Nephron (organoid): ENCODE measurements at regions not wholly inside any gene's neighbourhood (a gene's known extent, or its start where the extent isn't known, plus 50 kb on each side); places are given as distances from the start of the nearest gene placed in this dataset.

Experiments used
- H3K27ac Mint-ChIP-seq, 3 experiments: 2 replicates each; pipeline ENCODE4 v1.8.0; 2020; ENCODE audit warnings: mixed read lengths in 3 of 3, mild to moderate bottlenecking in 2 of 3, moderate library complexity in 1 of 3
- H3K27me3 Mint-ChIP-seq: 2 replicates; pipeline ENCODE4 v1.8.0; 2021; ENCODE audit warnings: low read depth, mild to moderate bottlenecking, moderate library complexity, mixed read lengths
- H3K36me3 Mint-ChIP-seq: 2 replicates; pipeline ENCODE4 v1.8.0; 2020; ENCODE audit warnings: low read depth, mixed read lengths
- H3K4me1 Mint-ChIP-seq: 2 replicates; pipeline ENCODE4 v1.8.0; 2020; ENCODE audit warnings: mixed read lengths
- H3K4me3 Mint-ChIP-seq, 3 experiments: 2 replicates each; pipeline ENCODE4 v1.8.0; 2020; ENCODE audit warnings: mild to moderate bottlenecking in 3 of 3, mixed read lengths in 3 of 3, moderate library complexity in 2 of 3
- H3K9me3 Mint-ChIP-seq: 2 replicates; pipeline ENCODE4 v1.8.0; 2020; ENCODE audit warnings: mixed read lengths
- TF ChIP-seq, protein P1 (sequence below), 3 experiments: fragments of 200-600 bp; sonication (generic); IDR thresholded peaks; one replicate each; pipeline ENCODE4 v1.5.0; 2021; ENCODE audit warnings: antibody characterized with exemption in 3 of 3; ENCODE audit not compliant: unreplicated experiment in 3 of 3

DNA sequence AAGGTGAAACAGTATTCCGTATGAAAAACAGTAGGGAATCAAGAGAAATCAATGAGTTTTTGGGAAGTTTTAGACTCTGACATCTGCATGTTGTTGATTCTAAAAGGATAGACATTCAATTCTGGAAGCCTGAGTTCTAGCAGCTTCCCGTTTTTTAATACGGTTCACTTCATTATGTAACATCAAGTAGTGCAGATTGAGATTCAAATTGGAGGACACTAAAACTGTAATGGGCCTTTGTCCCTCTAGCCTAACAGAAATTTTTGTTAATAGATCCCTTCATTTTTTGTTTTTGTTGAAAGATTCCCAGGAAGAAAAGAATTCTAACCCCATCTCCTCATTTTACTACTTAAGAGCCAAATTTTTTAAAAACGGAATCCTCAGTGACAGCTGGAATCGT, 384.6 kb downstream of the SH3GL2 start:
- Mint-ChIP-seq H3K27ac (no peak overlapping the region), H3K27me3 (no peaks in the 10 kb centered on the region), H3K36me3 (no peaks in the 10 kb centered on the region), H3K4me1 (peaks cover 15% of the 10 kb centered on the region), H3K4me3 (no peak overlapping the region), H3K9me3 (no peaks in the 10 kb centered on the region)
- TF ChIP-seq, protein P1, sequence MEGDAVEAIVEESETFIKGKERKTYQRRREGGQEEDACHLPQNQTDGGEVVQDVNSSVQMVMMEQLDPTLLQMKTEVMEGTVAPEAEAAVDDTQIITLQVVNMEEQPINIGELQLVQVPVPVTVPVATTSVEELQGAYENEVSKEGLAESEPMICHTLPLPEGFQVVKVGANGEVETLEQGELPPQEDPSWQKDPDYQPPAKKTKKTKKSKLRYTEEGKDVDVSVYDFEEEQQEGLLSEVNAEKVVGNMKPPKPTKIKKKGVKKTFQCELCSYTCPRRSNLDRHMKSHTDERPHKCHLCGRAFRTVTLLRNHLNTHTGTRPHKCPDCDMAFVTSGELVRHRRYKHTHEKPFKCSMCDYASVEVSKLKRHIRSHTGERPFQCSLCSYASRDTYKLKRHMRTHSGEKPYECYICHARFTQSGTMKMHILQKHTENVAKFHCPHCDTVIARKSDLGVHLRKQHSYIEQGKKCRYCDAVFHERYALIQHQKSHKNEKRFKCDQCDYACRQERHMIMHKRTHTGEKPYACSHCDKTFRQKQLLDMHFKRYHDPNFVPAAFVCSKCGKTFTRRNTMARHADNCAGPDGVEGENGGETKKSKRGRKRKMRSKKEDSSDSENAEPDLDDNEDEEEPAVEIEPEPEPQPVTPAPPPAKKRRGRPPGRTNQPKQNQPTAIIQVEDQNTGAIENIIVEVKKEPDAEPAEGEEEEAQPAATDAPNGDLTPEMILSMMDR (IDR thresholded peaks at IDR 0.05; ENCODE audit: unreplicated experiment in 3 of 3) = no peak

DNA sequence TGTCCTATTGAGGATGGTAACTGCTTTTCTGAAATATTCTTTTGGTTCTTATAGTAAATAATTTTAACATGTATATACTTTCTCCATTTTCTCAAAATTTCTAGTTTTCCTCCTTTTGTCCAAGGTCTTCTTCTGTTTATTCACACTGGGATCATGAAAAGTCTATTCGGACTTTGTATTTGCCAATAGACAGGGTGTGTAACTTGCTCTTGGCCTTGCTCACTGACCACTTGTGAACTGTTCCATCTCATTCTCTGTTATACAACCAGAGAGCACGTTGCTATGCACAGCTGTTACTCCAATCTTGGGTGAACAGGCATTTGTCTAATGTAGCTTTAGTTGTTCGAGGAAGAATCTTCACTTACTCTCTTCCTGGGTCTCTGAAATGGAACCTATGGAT, 388.9 kb downstream of the SH3GL2 start:
- no peaks in the 10 kb centered on the region for H3K9me3 Mint-ChIP-seq
- H3K4me1 Mint-ChIP-seq = peaks cover 15% of the 10 kb centered on the region
- H3K27ac Mint-ChIP-seq = no peak overlapping the region
- no peaks in the 10 kb centered on the region for H3K27me3 Mint-ChIP-seq
- no peak overlapping the region for H3K4me3 Mint-ChIP-seq
- no peaks in the 10 kb centered on the region for H3K36me3 Mint-ChIP-seq
- TF ChIP-seq, protein P1 (IDR thresholded peaks at IDR 0.05; ENCODE audit: unreplicated experiment in 3 of 3) = no peak

DNA sequence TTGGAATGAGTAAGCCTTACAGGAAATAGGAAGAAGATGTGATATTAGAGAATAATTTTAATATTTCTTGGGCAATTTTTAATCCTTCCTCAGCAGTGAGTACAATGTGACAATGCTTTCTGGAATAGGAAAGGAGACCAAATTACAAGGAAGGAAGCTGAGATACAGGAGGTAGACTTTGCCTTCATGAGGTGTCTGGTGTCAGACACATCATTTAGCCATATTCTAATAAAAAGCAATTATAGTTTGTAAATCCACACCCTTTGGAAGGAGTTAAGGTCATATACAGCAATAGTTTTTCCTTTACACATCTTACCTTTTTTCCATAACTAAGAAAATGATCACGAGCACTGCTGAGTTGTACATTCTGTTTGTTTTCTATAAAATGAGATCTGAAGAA, 390.4 kb downstream of the SH3GL2 start:
- TF ChIP-seq, protein P1 (IDR thresholded peaks at IDR 0.05; ENCODE audit: unreplicated experiment in 3 of 3) = no peak
- peaks cover under 1% of the 10 kb centered on the region for H3K9me3 Mint-ChIP-seq
- H3K4me1 Mint-ChIP-seq = peaks cover 3% of the 10 kb centered on the region
- H3K4me3 Mint-ChIP-seq = no peak overlapping the region
- H3K36me3 Mint-ChIP-seq = no peaks in the 10 kb centered on the region
- H3K27ac Mint-ChIP-seq = no peak overlapping the region
- H3K27me3 Mint-ChIP-seq = no peaks in the 10 kb centered on the region

DNA sequence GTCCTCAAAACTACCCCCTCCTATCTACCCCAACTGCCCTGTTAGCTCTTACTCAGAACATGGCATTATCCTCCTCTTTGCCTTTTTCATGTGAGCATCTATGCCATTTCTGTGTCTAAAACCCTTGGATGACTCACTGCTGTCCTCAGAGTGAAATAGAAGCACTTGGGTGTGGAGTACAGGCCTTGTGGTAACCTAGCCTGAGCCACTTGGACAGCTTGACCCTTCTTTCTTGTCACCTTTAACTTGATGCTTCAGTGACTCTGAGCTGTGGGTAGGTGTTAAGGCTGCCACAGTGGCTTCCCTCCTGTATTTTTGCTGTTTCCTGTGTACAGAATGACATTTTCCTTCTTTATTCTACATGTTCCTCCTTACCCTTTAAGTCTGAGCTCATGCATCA, 391.4 kb downstream of the SH3GL2 start:
- no peak overlapping the region for H3K4me3 Mint-ChIP-seq
- H3K9me3 Mint-ChIP-seq = peaks cover 10% of the 10 kb centered on the region
- H3K36me3 Mint-ChIP-seq = no peaks in the 10 kb centered on the region
- H3K27me3 Mint-ChIP-seq = no peaks in the 10 kb centered on the region
- H3K4me1 Mint-ChIP-seq = no peaks in the 10 kb centered on the region
- H3K27ac Mint-ChIP-seq = no peak overlapping the region
- TF ChIP-seq, protein P1 (IDR thresholded peaks at IDR 0.05; ENCODE audit: unreplicated experiment in 3 of 3) = no peak

DNA sequence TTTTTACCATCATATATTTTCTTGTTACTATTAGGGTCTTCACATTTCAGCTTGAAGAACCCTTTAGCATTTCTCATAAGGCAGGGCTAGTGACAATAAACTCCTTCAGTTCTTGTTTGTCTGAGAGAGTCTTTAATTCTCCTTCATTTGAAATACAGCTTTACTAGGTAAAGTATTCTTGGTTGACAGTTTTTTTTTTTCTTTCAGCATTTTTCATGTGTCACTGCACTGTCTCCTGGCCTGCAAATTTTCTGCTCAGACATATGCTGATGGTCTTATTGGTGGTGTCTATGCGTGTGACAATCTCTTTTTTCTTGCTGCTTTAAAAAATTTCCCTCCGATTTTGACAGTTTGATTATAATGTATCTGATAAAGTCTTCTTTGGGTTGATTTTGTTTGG, 399.9 kb downstream of the SH3GL2 start:
- Mint-ChIP-seq H3K9me3 (peaks cover 56% of the 10 kb centered on the region), H3K4me1 (no peaks in the 10 kb centered on the region), H3K27me3 (no peaks in the 10 kb centered on the region), H3K4me3 (no peak overlapping the region), H3K36me3 (peaks cover 8% of the 10 kb centered on the region), H3K27ac (no peak overlapping the region)
- TF ChIP-seq, protein P1 (IDR thresholded peaks at IDR 0.05; ENCODE audit: unreplicated experiment in 3 of 3) = no peak

DNA sequence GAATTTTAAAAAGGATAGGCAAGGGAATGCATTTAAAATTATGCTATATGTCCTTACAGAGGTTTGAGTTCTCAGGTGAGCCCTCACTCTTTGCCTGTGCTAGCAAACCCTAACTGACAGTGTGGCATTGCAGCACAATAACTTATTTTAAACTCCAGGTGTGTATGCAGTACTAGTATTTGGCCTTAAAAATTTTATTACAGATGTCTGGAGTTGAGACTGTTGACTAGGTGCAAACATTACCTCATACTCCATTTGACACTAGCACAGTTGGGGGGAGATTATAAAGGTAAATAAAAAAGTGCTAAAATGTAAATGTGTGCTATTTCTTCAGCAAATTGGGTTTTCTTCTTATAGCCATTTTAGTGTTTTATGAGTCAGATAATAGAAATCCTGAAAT, 407.7 kb downstream of the SH3GL2 start:
- Mint-ChIP-seq H3K9me3 (peaks cover 3% of the 10 kb centered on the region), H3K27me3 (no peaks in the 10 kb centered on the region), H3K4me1 (no peaks in the 10 kb centered on the region), H3K27ac (no peak overlapping the region), H3K4me3 (no peak overlapping the region), H3K36me3 (no peaks in the 10 kb centered on the region)
- TF ChIP-seq, protein P1 (IDR thresholded peaks at IDR 0.05; ENCODE audit: unreplicated experiment in 3 of 3) = no peak
